ENCODE measurements at regions not wholly inside any gene's neighbourhood (a gene's known extent, or its start where the extent isn't known, plus 50 kb on each side); places are given as distances from the start of the nearest gene placed in this dataset.

DNA sequence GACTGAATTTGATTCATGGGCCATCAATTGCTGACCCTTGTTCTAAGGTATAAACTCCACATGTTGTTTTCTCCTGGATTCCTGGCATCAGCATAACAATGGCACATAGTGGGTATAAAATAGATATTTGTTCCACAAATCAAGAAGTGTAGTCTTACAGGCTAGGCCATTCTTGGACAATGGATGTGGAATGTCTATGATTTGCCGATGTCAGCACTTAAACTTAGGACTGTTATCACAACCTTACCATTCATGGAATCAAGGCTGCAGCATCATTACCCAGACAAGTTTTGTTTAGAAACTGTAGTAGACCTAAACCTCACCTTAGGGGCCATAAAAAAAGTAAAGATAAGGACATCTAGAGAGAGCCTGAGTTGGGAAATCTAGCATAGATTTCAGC, 680.0 kb downstream of the BRINP1 start:
- TF ChIP-seq POLR2AphosphoS5 (IDR thresholded peaks at IDR 0.05) (no peak), EP300 (IDR thresholded peaks at IDR 0.05) (no peak)
- TF ChIP-seq, protein P1, sequence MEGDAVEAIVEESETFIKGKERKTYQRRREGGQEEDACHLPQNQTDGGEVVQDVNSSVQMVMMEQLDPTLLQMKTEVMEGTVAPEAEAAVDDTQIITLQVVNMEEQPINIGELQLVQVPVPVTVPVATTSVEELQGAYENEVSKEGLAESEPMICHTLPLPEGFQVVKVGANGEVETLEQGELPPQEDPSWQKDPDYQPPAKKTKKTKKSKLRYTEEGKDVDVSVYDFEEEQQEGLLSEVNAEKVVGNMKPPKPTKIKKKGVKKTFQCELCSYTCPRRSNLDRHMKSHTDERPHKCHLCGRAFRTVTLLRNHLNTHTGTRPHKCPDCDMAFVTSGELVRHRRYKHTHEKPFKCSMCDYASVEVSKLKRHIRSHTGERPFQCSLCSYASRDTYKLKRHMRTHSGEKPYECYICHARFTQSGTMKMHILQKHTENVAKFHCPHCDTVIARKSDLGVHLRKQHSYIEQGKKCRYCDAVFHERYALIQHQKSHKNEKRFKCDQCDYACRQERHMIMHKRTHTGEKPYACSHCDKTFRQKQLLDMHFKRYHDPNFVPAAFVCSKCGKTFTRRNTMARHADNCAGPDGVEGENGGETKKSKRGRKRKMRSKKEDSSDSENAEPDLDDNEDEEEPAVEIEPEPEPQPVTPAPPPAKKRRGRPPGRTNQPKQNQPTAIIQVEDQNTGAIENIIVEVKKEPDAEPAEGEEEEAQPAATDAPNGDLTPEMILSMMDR (IDR thresholded peaks at IDR 0.05), result no peak

Measured in upper lobe of left lung (tissue), 4 donors.